Upper lobe of left lung (tissue), 6 donors: ENCODE measurements at regions not wholly inside any gene's neighbourhood (a gene's known extent, or its start where the extent isn't known, plus 50 kb on each side); places are given as distances from the start of the nearest gene placed in this dataset.

Experiments
- ATAC-seq, 2 donors: fragments of 200-7000 bp; cut with Tn5 transposase; one replicate each; pipeline ENCODE4 v1.9.1; 2022; ENCODE audit warnings: mild to moderate bottlenecking in 2 of 2, moderate library complexity in 2 of 2; ENCODE audit not compliant: low FRiP score in 2 of 2
- DNase-seq, 2 donors: peaks; one replicate each; pipeline ENCODE4 v3.0.0-alpha.2; 2019 to 2020
- H3K27ac ChIP-seq, 4 donors: fragments of 200-600 bp; sonication (generic); one replicate each; pipeline ENCODE4 v1.5.1; 2016 to 2019
- H3K27me3 ChIP-seq, 4 donors: fragments of 200-600 bp; sonication (generic); one replicate each; pipeline ENCODE4 v1.5.1; 2017 to 2019
- H3K36me3 ChIP-seq, 4 donors: fragments of 200-600 bp; sonication (generic); one replicate each; pipeline ENCODE4 v1.5.1; 2016 to 2019
- H3K4me1 ChIP-seq, 4 donors: fragments of 200-600 bp; sonication (generic); one replicate each; pipeline ENCODE4 v1.5.1; 2018 to 2019
- H3K4me3 ChIP-seq, 4 donors: fragments of 200-600 bp; sonication (generic); one replicate each; pipeline ENCODE4 v1.5.1; 2017 to 2019; ENCODE audit warnings: mild to moderate bottlenecking in 2 of 4, moderate library complexity in 1 of 4
- H3K9me3 ChIP-seq, 4 donors: fragments of 200-600 bp; sonication (generic); one replicate each; pipeline ENCODE4 v1.5.1; 2018 to 2019
- EP300 ChIP-seq, 4 donors: sonication (generic); formaldehyde crosslinking; IDR thresholded peaks; one replicate each; pipeline ENCODE4 v1.5.1; 2017; ENCODE audit warnings: antibody characterized with exemption in 4 of 4, control low read depth in 2 of 4
- POLR2A ChIP-seq, 4 donors: fragments of 450-650 bp; IDR thresholded peaks; one replicate each; pipeline ENCODE4 v1.5.1; 2016 to 2017; ENCODE audit warnings: antibody characterized with exemption in 4 of 4, mild to moderate bottlenecking in 2 of 4
- POLR2AphosphoS5 ChIP-seq, 2 donors: sonication (generic); formaldehyde crosslinking; IDR thresholded peaks; one replicate each; pipeline ENCODE4 v1.5.1; 2017; ENCODE audit warnings: antibody characterized with exemption in 2 of 2
- WGBS, 2 donors: methylation state at CpG; one replicate each; pipeline ENCODE4 v1.1.5; 2017 to 2018; 5-methylcytosine and 5-hydroxymethylcytosine counted together
- TF ChIP-seq, protein P1 (sequence below), 6 experiments: fragments of 450-650 bp in 4 of 6; fragments of 200-600 bp in 2 of 6; sonication (generic) in 2 of 6; IDR thresholded peaks; one replicate each; pipeline ENCODE4 v1.5.1; 2016 to 2019; ENCODE audit warnings: antibody characterized with exemption in 6 of 6
- donor health status: DM: no; HTN: no; CAD: no; lungs with moderate emphysema.
- donor health status: DM: no; HTN: yes; CAD: no; lungs with severe emphysema.

DNA sequence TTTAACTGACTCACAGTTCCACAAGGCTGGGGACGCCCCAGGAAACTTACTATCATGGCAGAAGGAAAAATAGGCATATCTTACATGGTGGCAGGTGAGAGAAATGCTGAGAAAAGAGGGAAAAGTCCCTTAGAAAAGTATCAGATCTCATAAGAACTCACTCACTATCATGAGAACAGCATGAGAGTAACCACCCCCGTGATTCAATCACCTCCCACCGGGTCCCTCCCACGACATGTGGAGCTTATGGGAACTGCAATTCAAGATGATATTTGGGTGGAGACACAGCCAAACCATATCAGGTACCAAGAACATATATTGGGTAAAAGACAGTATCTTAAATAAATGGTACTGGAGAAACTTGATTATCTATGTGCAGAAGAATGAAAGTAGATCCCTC, 100.3 kb upstream of the FAR2 start:
- Histone ChIP-seq H3K4me3 (no peak overlapping the region), H3K27me3 (no peaks in the 10 kb centered on the region), H3K9me3 (no peaks in the 10 kb centered on the region), H3K27ac (no peak overlapping the region), H3K36me3 (no peaks in the 10 kb centered on the region), H3K4me1 (no peaks in the 10 kb centered on the region)
- TF ChIP-seq POLR2AphosphoS5 (IDR thresholded peaks at IDR 0.05): no peak
- TF ChIP-seq, protein P1, sequence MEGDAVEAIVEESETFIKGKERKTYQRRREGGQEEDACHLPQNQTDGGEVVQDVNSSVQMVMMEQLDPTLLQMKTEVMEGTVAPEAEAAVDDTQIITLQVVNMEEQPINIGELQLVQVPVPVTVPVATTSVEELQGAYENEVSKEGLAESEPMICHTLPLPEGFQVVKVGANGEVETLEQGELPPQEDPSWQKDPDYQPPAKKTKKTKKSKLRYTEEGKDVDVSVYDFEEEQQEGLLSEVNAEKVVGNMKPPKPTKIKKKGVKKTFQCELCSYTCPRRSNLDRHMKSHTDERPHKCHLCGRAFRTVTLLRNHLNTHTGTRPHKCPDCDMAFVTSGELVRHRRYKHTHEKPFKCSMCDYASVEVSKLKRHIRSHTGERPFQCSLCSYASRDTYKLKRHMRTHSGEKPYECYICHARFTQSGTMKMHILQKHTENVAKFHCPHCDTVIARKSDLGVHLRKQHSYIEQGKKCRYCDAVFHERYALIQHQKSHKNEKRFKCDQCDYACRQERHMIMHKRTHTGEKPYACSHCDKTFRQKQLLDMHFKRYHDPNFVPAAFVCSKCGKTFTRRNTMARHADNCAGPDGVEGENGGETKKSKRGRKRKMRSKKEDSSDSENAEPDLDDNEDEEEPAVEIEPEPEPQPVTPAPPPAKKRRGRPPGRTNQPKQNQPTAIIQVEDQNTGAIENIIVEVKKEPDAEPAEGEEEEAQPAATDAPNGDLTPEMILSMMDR (IDR thresholded peaks at IDR 0.05): no peak
- no peak for TF ChIP-seq EP300 (IDR thresholded peaks at IDR 0.05)
- TF ChIP-seq POLR2A (IDR thresholded peaks at IDR 0.05): no peak
- no peak for DNase-seq
- 82 to 92% methylated on average over 4 of the region's 4 CpGs for WGBS, 2 donors
- no peak for ATAC-seq

DNA sequence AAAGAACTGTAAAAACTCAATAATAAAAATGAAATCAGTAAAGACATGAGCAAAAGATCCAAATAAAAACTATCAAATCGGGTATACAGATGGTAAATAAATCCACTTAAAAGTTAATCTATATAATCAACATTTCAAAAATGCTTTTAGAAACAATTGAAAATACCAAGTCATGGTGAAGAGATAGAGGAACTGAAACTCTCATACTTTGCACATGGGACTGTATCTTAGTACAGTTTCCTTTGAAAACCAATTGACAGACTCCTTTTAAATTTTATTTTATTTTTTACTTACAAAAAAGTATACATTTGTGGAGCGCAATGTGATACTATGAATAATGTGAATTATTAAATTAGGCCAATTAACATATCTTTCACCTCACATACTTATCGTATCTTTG, 98.6 kb upstream of the FAR2 start:
- DNase-seq (no peak), ATAC-seq (no peak)
- TF ChIP-seq POLR2AphosphoS5 (IDR thresholded peaks at IDR 0.05) (no peak), EP300 (IDR thresholded peaks at IDR 0.05) (no peak), POLR2A (IDR thresholded peaks at IDR 0.05) (no peak)
- TF ChIP-seq, protein P1 (IDR thresholded peaks at IDR 0.05): no peak
- Histone ChIP-seq H3K27ac (no peak overlapping the region), H3K4me1 (no peaks in the 10 kb centered on the region), H3K27me3 (no peaks in the 10 kb centered on the region), H3K4me3 (no peak overlapping the region), H3K36me3 (no peaks in the 10 kb centered on the region), H3K9me3 (no peaks in the 10 kb centered on the region)
- 25 to 34% methylated on average over 3 of the region's 3 CpGs for WGBS, 2 donors

DNA sequence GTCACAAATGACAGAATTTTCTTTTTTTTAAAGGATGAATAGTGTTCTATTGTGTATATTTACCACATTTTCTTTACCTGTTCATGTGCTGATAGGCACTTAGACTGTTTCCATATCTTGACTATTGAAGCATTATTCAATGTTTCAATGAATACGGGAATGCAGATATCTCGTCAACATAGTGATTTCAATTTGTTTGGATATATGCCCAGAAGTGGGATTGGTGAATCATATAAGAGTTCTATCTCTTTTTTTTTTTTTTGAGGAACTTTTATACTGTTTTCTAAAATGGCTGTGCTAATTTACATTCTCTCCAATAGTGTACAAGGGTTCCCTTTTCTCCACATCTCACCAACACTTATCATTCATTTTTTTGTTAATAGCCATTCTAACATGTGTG, 97.9 kb upstream of the FAR2 start:
- DNase-seq (no peak), ATAC-seq (no peak)
- TF ChIP-seq, protein P1 (IDR thresholded peaks at IDR 0.05): no peak
- TF ChIP-seq EP300 (IDR thresholded peaks at IDR 0.05) (no peak), POLR2A (IDR thresholded peaks at IDR 0.05) (no peak), POLR2AphosphoS5 (IDR thresholded peaks at IDR 0.05) (no peak)
- Histone ChIP-seq H3K36me3 (no peaks in the 10 kb centered on the region), H3K4me3 (no peak overlapping the region), H3K4me1 (no peaks in the 10 kb centered on the region), H3K27ac (no peak overlapping the region), H3K9me3 (no peaks in the 10 kb centered on the region), H3K27me3 (no peaks in the 10 kb centered on the region)
- 79 to 83% methylated on average over 2 of the region's 2 CpGs for WGBS, 2 donors

DNA sequence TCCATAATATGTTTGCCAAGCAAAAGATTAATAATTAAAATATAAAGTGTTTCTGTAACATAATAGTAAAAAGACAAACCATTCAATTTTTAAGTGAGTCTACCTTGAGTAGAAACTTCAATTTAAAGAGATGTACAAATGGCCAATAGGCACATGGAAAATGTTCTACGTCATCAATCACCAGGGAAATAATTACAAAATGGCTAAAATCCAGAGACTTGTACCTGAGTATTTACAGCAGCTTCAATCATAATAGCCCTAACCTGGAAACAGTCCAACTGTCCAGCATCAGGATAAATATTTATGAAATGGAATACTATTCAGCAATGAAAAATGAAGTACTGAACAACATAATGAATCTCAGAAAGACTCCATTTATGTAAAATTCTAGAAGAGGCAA, 95.5 kb upstream of the FAR2 start:
- Histone ChIP-seq H3K9me3 (no peaks in the 10 kb centered on the region), H3K27me3 (no peaks in the 10 kb centered on the region), H3K27ac (no peak overlapping the region), H3K4me3 (no peak overlapping the region), H3K4me1 (no peaks in the 10 kb centered on the region), H3K36me3 (no peaks in the 10 kb centered on the region)
- DNase-seq: no peak
- WGBS, 2 donors: 95 to 100% methylated on average over 1 of the region's 1 CpG
- TF ChIP-seq POLR2AphosphoS5 (IDR thresholded peaks at IDR 0.05) (no peak), POLR2A (IDR thresholded peaks at IDR 0.05) (no peak), EP300 (IDR thresholded peaks at IDR 0.05) (no peak)
- TF ChIP-seq, protein P1 (IDR thresholded peaks at IDR 0.05): no peak
- no peak for ATAC-seq

DNA sequence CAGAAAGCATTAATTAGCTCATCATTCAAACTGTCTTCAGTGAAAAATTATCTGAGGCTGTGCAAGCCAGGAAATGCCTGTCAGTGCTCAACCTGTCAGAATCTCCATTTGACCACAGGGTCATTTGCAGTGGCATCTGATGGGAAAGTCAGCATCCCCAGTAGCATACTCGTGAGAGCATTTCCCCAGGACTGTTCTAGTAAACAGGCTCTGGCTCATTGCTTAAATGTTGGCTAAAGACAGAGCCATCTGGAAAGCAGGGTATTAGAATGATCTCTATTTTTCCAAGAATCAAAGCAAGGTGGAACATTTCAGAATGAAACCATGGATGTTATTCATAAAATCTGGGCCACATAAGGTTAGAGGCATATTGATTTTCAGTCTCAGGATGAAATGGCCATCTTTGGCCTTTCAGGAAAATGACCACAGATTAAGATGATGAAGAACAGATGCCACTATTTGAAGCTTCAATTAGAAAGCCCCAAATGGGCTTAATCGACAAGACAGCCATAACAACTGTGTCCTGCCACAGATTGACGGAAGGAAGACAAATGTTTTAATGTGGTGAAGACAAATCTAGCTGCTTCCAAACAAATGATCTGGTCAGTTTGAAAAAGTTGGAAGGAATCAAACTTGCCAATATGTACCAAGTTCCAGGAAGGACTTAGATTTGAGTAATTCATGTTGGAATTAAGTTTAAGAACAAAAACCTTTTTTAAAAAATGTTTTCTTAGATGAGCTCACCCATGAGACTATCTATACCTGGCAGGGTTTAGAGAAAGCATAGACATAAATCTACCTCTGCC, 94.0 kb upstream of the FAR2 start:
- TF ChIP-seq, protein P1 (IDR thresholded peaks at IDR 0.05): no peak
- TF ChIP-seq EP300 (IDR thresholded peaks at IDR 0.05) (no peak), POLR2AphosphoS5 (IDR thresholded peaks at IDR 0.05) (no peak), POLR2A (IDR thresholded peaks at IDR 0.05) (no peak)
- no peaks in the 10 kb centered on the region for H3K9me3 ChIP-seq
- ATAC-seq (no peak), DNase-seq (no peak)
- no peak overlapping the region for H3K4me3 ChIP-seq
- no peak overlapping the region for H3K27ac ChIP-seq
- 64 to 69% methylated on average over 3 of the region's 3 CpGs for WGBS, 2 donors
- no peaks in the 10 kb centered on the region for H3K4me1 ChIP-seq
- H3K36me3 ChIP-seq: no peaks in the 10 kb centered on the region
- no peaks in the 10 kb centered on the region for H3K27me3 ChIP-seq
